B cell (primary cell): ENCODE measurements at regions not wholly inside any gene's neighbourhood (a gene's known extent, or its start where the extent isn't known, plus 50 kb on each side); places are given as distances from the start of the nearest gene placed in this dataset.

Experiments used
- ATAC-seq: fragments of 200-7000 bp; cut with Tn5 transposase; one replicate; pipeline ENCODE4 v1.10.0; 2021; ENCODE audit warnings: low read depth, mild to moderate bottlenecking, moderate number of reproducible peaks, moderate library complexity
- CTCF ChIA-PET: fragments of 350-600 bp; sonication (Branson Sonifier 250); formaldehyde crosslinking; loops from one replicate; lab custom pipeline; 2021; ENCODE audit warnings: antibody characterized with exemption, inconsistent platforms; lab: Charles Lee
- POLR2A ChIA-PET: fragments of 350-600 bp; sonication (Branson Sonifier 250); formaldehyde crosslinking; loops from one replicate; lab custom pipeline; 2021; ENCODE audit warnings: antibody characterized with exemption; lab: Charles Lee
- DNase-seq: peaks from one replicate; pipeline ENCODE4 v3.0.0; 2013
- H2AFZ ChIP-seq: 2 replicates; pipeline ENCODE4 v1.6.1; 2012; ENCODE audit warnings: mild to moderate bottlenecking, low read depth, low read length; ENCODE audit not compliant: insufficient read depth, poor library complexity, severe bottlenecking
- H3K27ac ChIP-seq, 2 donors: 1 replicate in 1 of 2; 2 replicates in 1 of 2; pipeline ENCODE4 v1.5.1; 2012 to 2013; ENCODE audit warnings: low read length in 2 of 2, mild to moderate bottlenecking in 2 of 2, moderate library complexity in 1 of 2
- H3K27me3 ChIP-seq, 4 experiments: fragments of 200-600 bp in 1 of 4; sonication (generic) in 1 of 4; replicated peaks in 1 of 4; 1 replicate in 2 of 4; 2 replicates in 2 of 4; pipeline versions ENCODE4 v1.6.1 to v1.7.0; 2013 to 2016; ENCODE audit warnings: low read length in 3 of 4, mild to moderate bottlenecking in 2 of 4, mixed read lengths in 1 of 4, moderate library complexity in 1 of 4; ENCODE audit not compliant: insufficient read depth in 4 of 4, control insufficient read depth in 3 of 4; ENCODE audit errors: control extremely low read depth in 1 of 4
- H3K36me3 ChIP-seq, 2 experiments: replicated peaks in 1 of 2; 1 replicate in 1 of 2; 2 replicates in 1 of 2; pipeline versions ENCODE4 v1.6.1 to v1.7.1; 2013; ENCODE audit warnings: low read length in 1 of 2; ENCODE audit not compliant: insufficient read depth in 2 of 2, control insufficient read depth in 1 of 2; ENCODE audit errors: control extremely low read depth in 1 of 2, extremely low read depth in 1 of 2
- H3K4me1 ChIP-seq, 2 donors: fragments of 200-600 bp in 1 of 2; sonication (generic) in 1 of 2; 1 replicate in 1 of 2; 2 replicates in 1 of 2; pipeline versions ENCODE4 v1.5.1 to v1.6.1; 2013 to 2017; ENCODE audit warnings: low read length in 2 of 2; ENCODE audit not compliant: control insufficient read depth in 2 of 2, insufficient read depth in 2 of 2
- H3K4me2 ChIP-seq: replicated peaks from 2 replicates; pipeline ENCODE3; 2012; ENCODE audit warnings: mild to moderate bottlenecking, low read depth, low read length; ENCODE audit not compliant: poor library complexity, severe bottlenecking
- H3K4me3 ChIP-seq, 5 experiments: fragments of 200-600 bp in 1 of 5; sonication (generic) in 1 of 5; 1 replicate in 3 of 5; 2 replicates in 2 of 5; pipeline versions ENCODE4 v1.5.1 to v1.7.0; 2011 to 2016; ENCODE audit warnings: low read length in 4 of 5, mild to moderate bottlenecking in 4 of 5, low read depth in 2 of 5, control low read depth in 1 of 5, moderate library complexity in 1 of 5; ENCODE audit not compliant: insufficient read depth in 1 of 5; ENCODE audit errors: control extremely low read depth in 1 of 5, extremely low read depth in 1 of 5
- H3K79me2 ChIP-seq: fragments of 200-600 bp; sonication (generic); one replicate; pipeline ENCODE4 v1.6.0; 2016; ENCODE audit warnings: low read length; ENCODE audit not compliant: control insufficient read depth, insufficient read depth
- H3K9ac ChIP-seq: fragments of 200-600 bp; sonication (generic); 2 replicates; pipeline ENCODE4 v1.6.1; 2017; ENCODE audit warnings: mild to moderate bottlenecking, low read length, moderate library complexity
- H3K9me3 ChIP-seq, 3 donors: one replicate each; pipeline versions ENCODE4 v1.6.1 to v1.7.1; 2013; ENCODE audit warnings: low read length in 2 of 3; ENCODE audit not compliant: control insufficient read depth in 2 of 3, insufficient read depth in 1 of 3; ENCODE audit errors: control extremely low read depth in 1 of 3
- H4K20me1 ChIP-seq: 2 replicates; pipeline ENCODE4 v1.6.0; 2012; ENCODE audit warnings: mild to moderate bottlenecking, low read length; ENCODE audit not compliant: insufficient read depth, control insufficient read depth, poor library complexity, severe bottlenecking
- H3K27ac Mint-ChIP-seq: one replicate; pipeline ENCODE4 v1.8.0; 2021; ENCODE audit warnings: mixed read lengths
- H3K27me3 Mint-ChIP-seq: one replicate; pipeline ENCODE4 v1.8.0; 2021; ENCODE audit warnings: mixed read lengths
- H3K4me1 Mint-ChIP-seq: one replicate; pipeline ENCODE4 v1.8.0; 2021; ENCODE audit warnings: mixed read lengths
- H3K4me3 Mint-ChIP-seq: one replicate; pipeline ENCODE4 v1.8.0; 2021; ENCODE audit warnings: mixed read lengths
- H3K9me3 Mint-ChIP-seq: one replicate; pipeline ENCODE4 v1.8.0; 2022; ENCODE audit warnings: mixed read lengths; ENCODE audit not compliant: insufficient read depth
- EZH2 ChIP-seq: IDR thresholded peaks from 2 replicates; pipeline ENCODE4 v1.6.1; 2012; ENCODE audit warnings: borderline replicate concordance, low read depth, mild to moderate bottlenecking, moderate library complexity, low read length; ENCODE audit not compliant: insufficient read depth, poor library complexity, severe bottlenecking
- WGBS: methylation state at CpG from one replicate; pipeline ENCODE4 v1.1.5; 2013; ENCODE audit warnings: missing lambda C conversion rate; ENCODE audit not compliant: insufficient coverage; 5-methylcytosine and 5-hydroxymethylcytosine counted together
- intact Hi-C: fragments of 100-400 bp; cut with micrococcal nuclease; formaldehyde crosslinking; loops from one replicate; pipeline ENCODE4 v1.10.0; 2022
- TF ChIP-seq, protein P1 (sequence below): fragments of 200-600 bp; IDR thresholded peaks from one replicate; pipeline ENCODE4 v1.8.0; 2022; ENCODE audit warnings: antibody characterized with exemption, mild to moderate bottlenecking

GRCh38 chr20:62554898-62555641 lies 79.3 kb upstream of the GATA5 start:
- ChIA-PET CTCF (no interaction called here), POLR2A (no interaction called here)
- intact Hi-C loops = loop anchor here (10.0 kb wide), 1 partner anchor 50 kb away; no protein-coding TSS in a partner anchor
- Mint-ChIP-seq H3K9me3 (no peaks in the 10 kb centered on the region), H3K4me3 (no peak overlapping the region), H3K27me3 (peaks cover 34% of the 10 kb centered on the region), H3K27ac (no peak overlapping the region), H3K4me1 (peaks cover 10% of the 10 kb centered on the region)
- DNase-seq (no peak), ATAC-seq (no peak)
- TF ChIP-seq EZH2 = no peak
- TF ChIP-seq, protein P1, sequence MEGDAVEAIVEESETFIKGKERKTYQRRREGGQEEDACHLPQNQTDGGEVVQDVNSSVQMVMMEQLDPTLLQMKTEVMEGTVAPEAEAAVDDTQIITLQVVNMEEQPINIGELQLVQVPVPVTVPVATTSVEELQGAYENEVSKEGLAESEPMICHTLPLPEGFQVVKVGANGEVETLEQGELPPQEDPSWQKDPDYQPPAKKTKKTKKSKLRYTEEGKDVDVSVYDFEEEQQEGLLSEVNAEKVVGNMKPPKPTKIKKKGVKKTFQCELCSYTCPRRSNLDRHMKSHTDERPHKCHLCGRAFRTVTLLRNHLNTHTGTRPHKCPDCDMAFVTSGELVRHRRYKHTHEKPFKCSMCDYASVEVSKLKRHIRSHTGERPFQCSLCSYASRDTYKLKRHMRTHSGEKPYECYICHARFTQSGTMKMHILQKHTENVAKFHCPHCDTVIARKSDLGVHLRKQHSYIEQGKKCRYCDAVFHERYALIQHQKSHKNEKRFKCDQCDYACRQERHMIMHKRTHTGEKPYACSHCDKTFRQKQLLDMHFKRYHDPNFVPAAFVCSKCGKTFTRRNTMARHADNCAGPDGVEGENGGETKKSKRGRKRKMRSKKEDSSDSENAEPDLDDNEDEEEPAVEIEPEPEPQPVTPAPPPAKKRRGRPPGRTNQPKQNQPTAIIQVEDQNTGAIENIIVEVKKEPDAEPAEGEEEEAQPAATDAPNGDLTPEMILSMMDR = no peak
- H3K4me2 ChIP-seq = no peak overlapping the region
- H3K4me1 ChIP-seq = peaks cover 14 to 17% of the 10 kb centered on the region in 2 donors
- H3K27ac ChIP-seq = no peak overlapping the region
- no peak overlapping the region for H3K9ac ChIP-seq
- no peaks in the 10 kb centered on the region for H4K20me1 ChIP-seq
- peaks cover 0 to 43% (median 9%) of the 10 kb centered on the region in 4 experiments for H3K27me3 ChIP-seq
- no peaks in the 10 kb centered on the region for H3K36me3 ChIP-seq
- H3K79me2 ChIP-seq = no peaks in the 10 kb centered on the region
- WGBS = 87% methylated on average over 27 of the region's 27 CpGs
- no peak overlapping the region for H3K4me3 ChIP-seq
- H2AFZ ChIP-seq = no peak overlapping the region
- no peaks in the 10 kb centered on the region for H3K9me3 ChIP-seq

DNA sequence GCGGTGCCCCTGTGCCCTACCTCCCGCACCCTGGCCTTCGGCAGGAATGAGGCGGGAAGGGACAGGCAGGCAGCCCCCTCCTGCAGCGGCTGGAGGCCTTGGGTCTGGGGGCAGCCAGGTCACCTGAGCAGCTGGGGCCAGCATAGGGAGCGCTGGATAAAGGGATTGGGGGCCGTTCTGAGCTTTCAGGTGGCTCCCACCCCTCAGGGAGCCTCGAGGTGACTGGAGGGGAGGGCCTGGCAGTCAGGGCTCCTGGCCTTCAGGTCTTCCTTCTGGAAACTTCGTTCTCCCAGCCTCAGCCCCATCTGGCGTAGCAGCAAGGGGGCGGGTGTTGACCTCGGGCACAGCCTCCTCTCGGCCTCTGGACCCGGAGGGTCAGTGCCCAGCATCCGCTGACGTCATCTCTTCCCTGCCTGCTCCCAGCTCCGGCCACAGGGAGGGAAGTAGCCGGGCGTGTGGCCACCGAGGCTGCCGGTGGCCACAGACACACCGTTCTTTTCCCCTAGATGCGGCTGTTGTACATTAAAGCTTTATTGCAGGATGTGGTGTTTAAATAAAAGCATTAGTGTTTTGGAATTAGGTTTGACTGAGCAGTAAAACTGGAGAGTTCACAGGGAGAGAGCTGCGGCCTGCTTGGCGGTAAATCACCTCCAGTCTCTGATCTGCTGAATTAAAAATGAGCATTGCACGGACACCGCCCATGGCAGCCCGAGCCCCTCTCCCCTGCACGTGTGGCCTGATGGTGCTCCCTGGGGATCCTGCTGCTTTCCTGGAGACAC lies 80.0 kb upstream of the GATA5 start:
- H3K4me1 Mint-ChIP-seq = peaks cover 6% of the 10 kb centered on the region
- DNase-seq (no peak), ATAC-seq (no peak)
- ChIA-PET CTCF (no interaction called here), POLR2A (no interaction called here)
- H3K27ac ChIP-seq = no peak overlapping the region
- no peaks in the 10 kb centered on the region for H3K36me3 ChIP-seq
- TF ChIP-seq, protein P1 = no peak
- TF ChIP-seq EZH2 = no peak
- H3K9me3 ChIP-seq = no peaks in the 10 kb centered on the region
- H3K27me3 Mint-ChIP-seq = peaks cover 30% of the 10 kb centered on the region
- H3K27me3 ChIP-seq = peaks cover 0 to 38% (median 9%) of the 10 kb centered on the region in 4 experiments
- no peak overlapping the region for H2AFZ ChIP-seq
- H3K4me3 ChIP-seq = no peak overlapping the region
- H3K4me1 ChIP-seq = peaks cover 11 to 12% of the 10 kb centered on the region in 2 donors
- H3K27ac Mint-ChIP-seq = no peak overlapping the region
- no peaks in the 10 kb centered on the region for H3K79me2 ChIP-seq
- WGBS = 90% methylated on average over 28 of the region's 29 CpGs
- H4K20me1 ChIP-seq = no peaks in the 10 kb centered on the region
- H3K9me3 Mint-ChIP-seq = no peaks in the 10 kb centered on the region
- H3K4me2 ChIP-seq = no peak overlapping the region
- no peak overlapping the region for H3K9ac ChIP-seq
- intact Hi-C loops = loop anchor here (10.0 kb wide), 1 partner anchor 49 kb away; no protein-coding TSS in a partner anchor
- no peak overlapping the region for H3K4me3 Mint-ChIP-seq
